ENCODE measurements at regions not wholly inside any gene's neighbourhood (a gene's known extent, or its start where the extent isn't known, plus 50 kb on each side); places are given as distances from the start of the nearest gene placed in this dataset.

DNA sequence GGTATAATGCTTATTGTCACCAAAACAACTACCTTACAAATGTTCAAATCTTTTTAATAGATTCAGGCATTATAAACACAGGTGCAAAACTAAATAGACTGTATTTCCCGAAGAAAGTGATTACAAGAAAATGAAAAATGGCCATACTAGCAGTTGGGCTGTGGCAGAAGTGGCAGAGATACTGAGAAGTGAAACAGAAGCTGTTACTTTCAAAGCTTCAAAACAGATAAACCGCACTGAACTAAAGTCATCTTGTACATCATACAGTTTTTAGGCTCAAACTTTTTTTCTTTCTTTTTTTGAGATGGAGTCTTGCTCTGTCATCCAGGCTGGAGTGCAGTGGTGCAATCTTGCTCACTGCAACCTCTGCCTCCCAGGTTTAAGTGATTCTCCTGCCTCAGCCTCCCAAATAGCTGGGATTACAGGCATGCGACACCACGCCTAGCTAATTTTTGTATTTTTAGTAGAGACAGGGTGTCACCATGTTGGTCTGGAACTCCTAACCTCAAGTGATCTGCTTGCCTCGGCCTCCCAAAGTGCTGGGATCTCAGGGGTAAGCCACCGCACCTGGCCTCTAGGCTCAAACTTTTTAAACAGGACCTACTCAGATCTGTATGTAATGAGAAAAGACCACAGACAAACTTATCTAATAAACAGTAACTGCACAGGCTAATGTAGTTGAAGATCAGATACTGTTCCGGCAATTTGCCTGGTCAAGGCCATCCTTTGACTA lies 77.9 kb upstream of the SATB2 start:
- TF ChIP-seq CTCF (IDR thresholded peaks at IDR 0.05; ENCODE audit: poor library complexity) (no peak), EZH2phosphoT487 (IDR thresholded peaks at IDR 0.05; ENCODE audit: low read depth, severe bottlenecking, unreplicated experiment) (no peak)

Measured in hepatocyte (in vitro differentiated cells).